ENCODE measurements at regions not wholly inside any gene's neighbourhood (a gene's known extent, or its start where the extent isn't known, plus 50 kb on each side); places are given as distances from the start of the nearest gene placed in this dataset.

DNA sequence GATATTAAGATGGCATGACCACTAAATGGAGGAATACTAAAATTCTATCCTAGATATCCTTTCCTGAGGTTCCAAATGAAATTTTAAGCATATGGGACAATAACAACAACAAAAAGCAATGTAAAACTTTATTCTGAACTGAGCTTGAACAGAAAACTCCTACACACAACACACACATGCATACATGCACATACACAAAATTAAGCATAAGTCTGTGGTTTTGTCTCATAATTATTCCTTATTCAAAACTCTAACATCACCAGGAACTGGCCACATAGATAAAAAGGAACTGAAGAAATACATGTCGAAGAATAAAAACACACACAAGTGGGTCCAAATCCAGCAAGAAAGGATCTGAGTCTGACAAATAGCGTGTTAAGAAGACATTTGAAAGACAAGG, 168.0 kb downstream of the COX18 start:
- CTCF ChIA-PET = no interaction called here
- no TSS peak for BruUV-seq (replicated peaks)
- TF ChIP-seq FOSL1 (IDR thresholded peaks at IDR 0.05; ENCODE audit: low read depth) (no peak), CEBPB (IDR thresholded peaks at IDR 0.05; ENCODE audit: low read depth) (no peak), POLR2A (IDR thresholded peaks at IDR 0.05; ENCODE audit: borderline replicate concordance, extremely low read depth, insufficient read depth, insufficient read length) (no peak), POLR2AphosphoS5 (IDR thresholded peaks at IDR 0.05; ENCODE audit: low read depth, low read length) (no peak), SRF (IDR thresholded peaks at IDR 0.05; ENCODE audit: low read depth) (no peak), SP1 (IDR thresholded peaks at IDR 0.05; ENCODE audit: low read depth) (no peak), CBX3 (IDR thresholded peaks at IDR 0.05; ENCODE audit: low read depth) (no peak), SIN3A (IDR thresholded peaks at IDR 0.05; ENCODE audit: low read depth) (no peak), EZH2phosphoT487 (IDR thresholded peaks at IDR 0.05; ENCODE audit: borderline replicate concordance) (no peak), EGR1 (IDR thresholded peaks at IDR 0.05; ENCODE audit: low read depth) (no peak), ELF1 (IDR thresholded peaks at IDR 0.05; ENCODE audit: borderline replicate concordance, low read depth) (no peak), EZH2 (IDR thresholded peaks at IDR 0.05) (no peak), JUND (IDR thresholded peaks at IDR 0.05) (no peak), RAD21 (IDR thresholded peaks at IDR 0.05; ENCODE audit: low read depth) (no peak), YY1 (IDR thresholded peaks at IDR 0.05; ENCODE audit: extremely low read depth, insufficient replicate concordance, low read depth, low read length) (no peak), ZFX (IDR thresholded peaks at IDR 0.05) (no peak)
- TF ChIP-seq, protein P1, sequence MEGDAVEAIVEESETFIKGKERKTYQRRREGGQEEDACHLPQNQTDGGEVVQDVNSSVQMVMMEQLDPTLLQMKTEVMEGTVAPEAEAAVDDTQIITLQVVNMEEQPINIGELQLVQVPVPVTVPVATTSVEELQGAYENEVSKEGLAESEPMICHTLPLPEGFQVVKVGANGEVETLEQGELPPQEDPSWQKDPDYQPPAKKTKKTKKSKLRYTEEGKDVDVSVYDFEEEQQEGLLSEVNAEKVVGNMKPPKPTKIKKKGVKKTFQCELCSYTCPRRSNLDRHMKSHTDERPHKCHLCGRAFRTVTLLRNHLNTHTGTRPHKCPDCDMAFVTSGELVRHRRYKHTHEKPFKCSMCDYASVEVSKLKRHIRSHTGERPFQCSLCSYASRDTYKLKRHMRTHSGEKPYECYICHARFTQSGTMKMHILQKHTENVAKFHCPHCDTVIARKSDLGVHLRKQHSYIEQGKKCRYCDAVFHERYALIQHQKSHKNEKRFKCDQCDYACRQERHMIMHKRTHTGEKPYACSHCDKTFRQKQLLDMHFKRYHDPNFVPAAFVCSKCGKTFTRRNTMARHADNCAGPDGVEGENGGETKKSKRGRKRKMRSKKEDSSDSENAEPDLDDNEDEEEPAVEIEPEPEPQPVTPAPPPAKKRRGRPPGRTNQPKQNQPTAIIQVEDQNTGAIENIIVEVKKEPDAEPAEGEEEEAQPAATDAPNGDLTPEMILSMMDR (IDR thresholded peaks at IDR 0.05 in 2 of 3, conservative IDR thresholded peaks at IDR 0.05 in 1 of 3; ENCODE audit: borderline replicate concordance in 1 of 3, insufficient read depth in 1 of 3, low read depth in 2 of 3, low read length in 2 of 3) = no peak
- TF ChIP-seq, protein P2, sequence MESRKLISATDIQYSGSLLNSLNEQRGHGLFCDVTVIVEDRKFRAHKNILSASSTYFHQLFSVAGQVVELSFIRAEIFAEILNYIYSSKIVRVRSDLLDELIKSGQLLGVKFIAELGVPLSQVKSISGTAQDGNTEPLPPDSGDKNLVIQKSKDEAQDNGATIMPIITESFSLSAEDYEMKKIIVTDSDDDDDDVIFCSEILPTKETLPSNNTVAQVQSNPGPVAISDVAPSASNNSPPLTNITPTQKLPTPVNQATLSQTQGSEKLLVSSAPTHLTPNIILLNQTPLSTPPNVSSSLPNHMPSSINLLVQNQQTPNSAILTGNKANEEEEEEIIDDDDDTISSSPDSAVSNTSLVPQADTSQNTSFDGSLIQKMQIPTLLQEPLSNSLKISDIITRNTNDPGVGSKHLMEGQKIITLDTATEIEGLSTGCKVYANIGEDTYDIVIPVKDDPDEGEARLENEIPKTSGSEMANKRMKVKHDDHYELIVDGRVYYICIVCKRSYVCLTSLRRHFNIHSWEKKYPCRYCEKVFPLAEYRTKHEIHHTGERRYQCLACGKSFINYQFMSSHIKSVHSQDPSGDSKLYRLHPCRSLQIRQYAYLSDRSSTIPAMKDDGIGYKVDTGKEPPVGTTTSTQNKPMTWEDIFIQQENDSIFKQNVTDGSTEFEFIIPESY (IDR thresholded peaks at IDR 0.05; ENCODE audit: extremely low read depth, insufficient replicate concordance, low read length) = no peak
- TF ChIP-seq, protein P3, sequence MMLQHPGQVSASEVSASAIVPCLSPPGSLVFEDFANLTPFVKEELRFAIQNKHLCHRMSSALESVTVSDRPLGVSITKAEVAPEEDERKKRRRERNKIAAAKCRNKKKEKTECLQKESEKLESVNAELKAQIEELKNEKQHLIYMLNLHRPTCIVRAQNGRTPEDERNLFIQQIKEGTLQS (IDR thresholded peaks at IDR 0.05) = no peak

More for the DNA sequence above, 168.0 kb downstream of the COX18 start:
- H3K9me3 ChIP-seq (ENCODE audit: control insufficient read depth in 1 of 2, insufficient read depth in 1 of 2, low read depth in 1 of 2, low read length in 2 of 2) = no peaks in the 10 kb centered on the region
- ATAC-seq (no peak), DNase-seq (ENCODE audit: low read depth, low spot score) (no peak)
- RAD21 ChIA-PET (ENCODE audit: low non-redundant PET in 1 of 2, low total read pairs in 2 of 2, uncharacterized antibody in 2 of 2, unreplicated experiment in 2 of 2) = no interaction called here
- H3K9ac ChIP-seq (ENCODE audit: low read length) = no peak overlapping the region
- no peaks in the 10 kb centered on the region for H4K20me1 ChIP-seq (ENCODE audit: insufficient read depth)
- no peaks in the 10 kb centered on the region for H3K79me2 ChIP-seq (ENCODE audit: insufficient read depth, low read length)
- no peak overlapping the region for H3K4me3 ChIP-seq (replicated peaks in 1 of 2; ENCODE audit: low read depth in 1 of 2, low read length in 2 of 2)
- POLR2A ChIA-PET = no interaction called here
- H3K27me3 ChIP-seq (ENCODE audit: insufficient read depth, low read length) = no peaks in the 10 kb centered on the region
- intact Hi-C loops (cut with micrococcal nuclease) = no loop called here
- H3K36me3 ChIP-seq (ENCODE audit: control insufficient read depth in 1 of 2, insufficient read depth in 2 of 2, low read length in 2 of 2) = no peaks in the 10 kb centered on the region
- no peaks in the 10 kb centered on the region for H3K4me1 ChIP-seq (ENCODE audit: control insufficient read depth in 1 of 2, insufficient read depth in 2 of 2, low read length in 2 of 2)
- no peak overlapping the region for H3K27ac ChIP-seq (ENCODE audit: low read depth, low read length)
- H3K9me2 ChIP-seq (ENCODE audit: insufficient read depth) = no peaks in the 10 kb centered on the region
- H3K4me2 ChIP-seq (ENCODE audit: low read length) = no peak overlapping the region
- H2AFZ ChIP-seq (ENCODE audit: low read depth, low read length, poor library complexity, severe bottlenecking) = no peak overlapping the region

Data from HCT116 (cell line).